ENCODE measurements at regions not wholly inside any gene's neighbourhood (a gene's known extent, or its start where the extent isn't known, plus 50 kb on each side); places are given as distances from the start of the nearest gene placed in this dataset.
"Not testable (repeated sequence)": the region's sequence is repeated elsewhere in the genome, so short reads cannot be mapped to it uniquely, and the experiment has no call there.

DNA sequence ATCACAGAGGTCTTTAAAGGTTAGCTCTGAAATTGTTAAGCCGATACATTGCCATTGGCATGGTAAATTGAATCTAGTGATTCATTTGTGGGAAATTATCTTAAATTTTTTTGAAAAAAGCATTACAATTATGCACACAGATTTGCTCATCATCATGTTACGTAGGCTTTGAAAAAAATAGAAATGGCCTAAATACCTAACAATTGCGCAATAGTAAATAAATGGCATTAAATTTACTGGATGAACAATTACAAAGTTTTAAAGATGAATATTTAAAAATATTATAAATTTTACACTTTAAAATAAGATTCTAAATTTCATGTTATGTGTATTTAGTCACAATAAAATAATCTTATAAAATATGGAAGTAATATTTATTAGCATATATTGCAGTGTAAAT, 171.3 kb downstream of the RPRM start:
- no peak for DNase-seq (ENCODE audit: low spot score)

DNA sequence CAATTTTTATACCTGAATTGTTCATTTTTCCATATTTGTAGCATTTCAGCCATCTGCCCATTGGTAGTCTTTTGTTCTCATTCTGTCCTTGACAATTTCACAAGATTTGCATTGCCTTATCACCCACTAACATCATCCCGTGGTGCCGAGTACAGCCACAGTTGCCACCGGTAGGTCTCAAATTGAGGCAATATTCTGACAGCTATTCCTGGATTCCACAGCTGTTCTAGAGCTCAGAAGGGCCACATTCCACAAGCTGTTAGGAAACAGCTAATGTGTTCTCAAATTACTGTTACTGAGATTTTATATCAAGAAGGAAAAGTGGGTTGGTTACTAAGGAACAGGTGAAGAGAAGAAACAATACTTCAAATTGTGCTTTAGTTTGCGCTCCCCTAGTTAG, 178.8 kb downstream of the RPRM start:
- no peak for DNase-seq (ENCODE audit: low spot score)

DNA sequence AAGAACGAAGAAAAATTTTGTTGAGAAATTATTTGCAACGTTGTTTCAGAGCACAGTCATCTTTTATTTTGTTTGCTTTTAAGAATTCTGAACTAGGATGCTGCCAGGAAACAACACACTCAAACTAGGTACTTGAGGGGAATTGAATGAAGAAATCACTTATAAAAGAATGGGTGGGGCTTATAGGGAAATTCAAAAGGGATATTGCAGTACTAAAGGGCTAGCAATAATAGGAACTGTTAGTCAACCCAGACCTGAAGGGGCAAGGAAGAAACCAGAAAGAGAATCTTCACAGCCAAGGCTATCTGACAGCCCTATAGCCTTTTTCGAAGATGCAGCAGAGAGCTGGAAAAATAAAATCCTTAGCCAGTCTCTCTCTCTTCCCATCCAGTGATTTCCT, 179.3 kb downstream of the RPRM start:
- DNase-seq (ENCODE audit: low spot score): no peak

DNA sequence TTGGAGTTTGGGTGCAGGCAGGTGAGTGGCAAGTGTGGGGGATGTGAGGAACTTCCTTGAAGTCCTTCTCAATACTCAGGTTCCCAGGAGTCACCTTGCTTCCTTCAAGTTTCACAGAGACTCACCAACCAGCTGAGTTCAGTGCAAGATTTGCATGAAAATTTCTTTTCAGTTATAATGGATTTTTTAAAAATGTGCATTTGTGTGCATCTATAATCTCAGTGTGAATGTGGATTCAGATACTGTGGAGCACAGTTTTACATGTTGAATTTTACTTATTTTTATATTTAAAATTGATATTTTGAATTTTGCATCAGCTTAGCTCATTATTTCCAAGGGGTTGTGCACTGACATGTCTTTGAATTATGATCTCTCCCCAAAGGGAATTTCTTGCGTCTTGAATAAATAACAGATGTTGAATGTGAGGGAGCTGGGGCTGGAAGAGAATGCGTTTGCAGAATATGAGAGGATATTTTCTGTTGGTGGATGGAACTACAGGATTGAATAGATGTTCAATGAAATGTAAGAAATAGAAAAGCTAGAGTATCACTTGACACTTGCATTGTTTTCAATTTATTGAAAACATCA, 184.3 kb downstream of the RPRM start:
- DNase-seq (ENCODE audit: low spot score): no peak

DNA sequence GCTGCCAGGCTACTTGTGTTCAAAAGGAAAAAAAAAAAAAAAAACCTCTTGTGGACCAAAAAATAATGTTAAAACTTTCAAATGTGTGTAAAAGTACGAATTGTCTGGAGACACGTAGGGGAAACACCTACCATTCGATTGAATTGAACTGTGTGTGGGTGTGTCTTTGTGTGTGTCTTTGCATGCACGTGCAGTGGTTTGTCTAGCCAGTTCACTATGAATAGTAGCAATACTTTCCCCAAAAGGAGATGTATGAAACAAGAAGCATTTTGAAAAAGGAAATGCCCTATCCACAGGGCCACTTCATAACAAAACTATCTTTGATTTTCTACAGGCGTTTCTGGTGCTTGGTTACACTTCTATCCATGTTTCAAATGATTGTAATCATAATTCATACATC, 186.8 kb downstream of the RPRM start:
- no peak for DNase-seq (ENCODE audit: low spot score)

DNA sequence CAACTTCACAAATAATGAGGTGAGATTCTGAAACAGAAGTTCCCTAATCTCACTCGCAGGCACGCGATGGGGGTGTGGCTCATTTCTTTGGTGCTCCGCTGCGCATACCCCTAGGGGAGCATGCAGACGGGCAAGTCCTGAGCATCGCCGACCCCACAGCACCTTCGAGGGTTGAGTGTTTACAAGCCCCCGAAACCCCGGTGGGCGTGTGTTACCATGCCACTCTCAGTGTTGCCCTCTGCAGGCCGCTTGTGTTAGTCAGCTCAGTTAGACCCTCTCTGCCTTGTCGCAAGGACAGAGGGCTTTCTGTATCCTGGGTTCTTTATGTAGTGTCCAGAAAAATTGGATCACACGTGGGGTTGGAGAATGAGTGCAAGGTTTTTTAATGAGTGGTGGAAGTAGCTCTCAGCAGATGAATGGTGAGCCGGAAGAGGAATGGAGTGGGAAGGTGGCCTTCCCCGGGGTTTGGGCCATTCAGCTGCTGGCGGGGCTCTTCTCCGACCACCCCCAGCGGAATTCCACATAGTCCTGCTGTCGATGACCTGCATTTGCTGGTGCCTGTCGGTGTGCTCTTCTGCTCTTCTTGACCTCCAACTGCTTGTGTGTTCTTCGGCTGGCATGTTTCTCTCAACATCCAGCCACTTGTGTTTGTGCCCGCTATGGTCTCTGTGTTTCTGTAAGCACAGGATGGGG, 191.3 kb downstream of the RPRM start:
- no peak for DNase-seq (ENCODE audit: low spot score)

DNA sequence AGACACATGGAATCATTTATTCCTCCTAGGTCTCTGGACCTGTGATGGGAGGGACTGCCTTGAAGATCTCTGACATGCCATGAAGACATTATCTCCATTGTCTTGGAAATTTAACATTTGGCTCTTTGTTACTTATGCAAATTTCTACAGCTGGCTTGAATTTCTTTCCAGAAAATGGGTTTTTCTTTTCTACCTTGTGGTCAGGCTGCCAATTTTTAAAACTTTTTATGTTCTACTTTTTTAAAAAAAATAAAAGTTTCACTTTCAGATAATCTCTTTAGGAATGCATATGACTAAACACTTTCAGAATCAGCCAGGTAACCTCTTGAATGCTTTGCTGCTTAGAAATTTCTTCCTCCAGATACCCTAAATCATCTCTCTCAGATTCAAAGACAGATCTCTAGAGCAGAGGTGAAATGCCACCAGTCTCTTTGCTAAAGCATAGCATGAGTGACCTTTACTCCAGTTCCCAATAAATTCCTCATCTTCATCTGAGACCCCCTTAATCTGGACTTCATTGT, 209.6 kb downstream of the RPRM start:
- no peak for DNase-seq (ENCODE audit: low spot score)

DNA sequence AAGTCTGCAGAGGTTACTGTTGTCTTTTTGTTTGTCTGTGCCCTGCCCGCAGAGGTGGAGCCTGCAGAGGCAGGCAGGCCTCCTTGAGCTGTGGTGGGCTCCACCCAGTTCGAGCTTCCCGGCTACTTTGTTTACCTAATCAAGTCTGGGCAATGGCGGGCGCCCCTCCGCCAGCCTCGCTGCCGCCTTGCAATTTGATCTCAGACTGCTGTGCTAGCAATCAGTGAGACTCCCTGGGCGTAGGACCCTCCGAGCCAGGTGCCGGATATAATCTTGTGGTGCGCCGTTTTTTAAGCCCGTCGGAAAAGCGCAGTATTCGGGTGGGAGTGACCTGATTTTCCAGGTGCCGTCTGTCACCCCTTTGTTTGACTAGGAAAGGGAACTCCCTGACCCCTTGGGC, 221.7 kb downstream of the RPRM start:
- not testable (repeated sequence) for DNase-seq (ENCODE audit: low spot score)

DNA sequence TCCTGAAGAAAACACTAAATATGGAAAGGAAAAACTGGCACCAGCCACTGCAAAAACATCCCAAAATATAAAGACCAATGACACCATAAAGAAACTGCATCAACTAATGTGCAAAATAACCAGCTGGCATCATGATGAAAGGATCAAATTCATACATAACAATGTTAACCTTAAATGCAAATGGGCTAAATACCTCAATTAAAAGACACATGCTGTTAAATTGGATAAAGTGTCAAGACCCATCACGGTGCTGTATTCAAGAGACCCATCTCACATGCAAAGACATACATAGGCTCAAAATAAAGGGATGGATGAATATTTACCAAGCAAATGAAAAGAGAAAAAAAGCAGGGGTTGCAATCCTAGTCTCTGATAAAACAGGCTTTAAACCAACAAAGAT, 231.9 kb downstream of the RPRM start:
- not testable (repeated sequence) for DNase-seq (ENCODE audit: low spot score)

DNA sequence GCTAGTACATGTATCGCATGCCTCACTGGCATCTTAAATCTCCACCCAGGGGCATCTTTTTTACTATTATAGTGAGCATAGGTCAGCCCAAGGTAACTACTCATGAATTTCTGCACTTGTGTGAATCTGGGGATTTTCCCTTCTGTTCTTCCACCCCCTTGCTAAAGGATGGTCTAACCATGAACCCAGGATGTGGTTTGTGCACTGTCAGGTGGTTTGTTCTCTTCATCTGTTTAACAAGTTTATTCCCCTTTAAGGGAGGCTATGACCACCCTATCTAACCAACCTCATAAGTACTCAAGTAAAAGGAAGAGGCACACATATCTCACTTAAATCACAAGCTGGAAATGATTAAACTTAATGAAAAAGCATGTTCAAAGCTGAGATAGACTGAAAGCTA, 243.0 kb downstream of the RPRM start:
- DNase-seq (ENCODE audit: low spot score): no peak

DNA sequence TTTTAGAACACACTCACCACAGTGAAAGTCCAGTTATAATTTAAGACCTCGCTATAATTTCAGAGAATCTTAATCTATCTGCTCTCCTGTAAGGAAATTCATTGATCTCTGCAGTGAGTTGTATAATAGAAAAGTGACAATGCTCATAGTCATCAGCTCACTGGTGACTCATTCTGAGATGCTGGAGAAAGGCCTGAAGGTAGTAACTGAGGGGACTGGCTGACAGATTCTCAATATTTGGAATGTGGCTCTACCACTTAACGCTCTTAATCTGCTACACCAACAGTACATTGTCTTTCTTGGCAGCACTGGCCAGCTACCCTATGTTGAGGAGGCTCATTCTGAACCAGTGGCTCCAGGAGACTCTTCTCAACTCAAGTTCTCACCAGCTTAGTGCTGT, 246.1 kb downstream of the RPRM start:
- DNase-seq (ENCODE audit: low spot score): no peak

DNA sequence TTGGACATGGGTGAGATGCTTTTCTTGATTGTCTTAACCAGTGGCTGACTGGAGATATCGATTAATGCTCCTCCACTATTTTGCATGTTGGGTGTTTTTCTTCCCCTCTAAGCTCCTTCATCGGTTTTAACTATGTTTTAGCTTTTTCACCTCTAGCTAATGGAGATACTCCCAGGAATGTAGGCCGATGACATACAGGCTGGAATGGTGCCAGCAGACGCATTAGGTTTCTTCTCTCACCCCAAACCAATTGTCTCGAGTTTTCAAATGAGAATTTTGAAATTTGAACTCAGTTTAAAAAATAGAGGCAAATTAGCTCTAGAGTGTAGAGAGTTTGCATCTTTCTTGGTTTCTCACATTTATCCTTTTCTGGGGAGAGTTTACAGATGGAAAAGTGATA, 247.6 kb downstream of the RPRM start:
- no peak for DNase-seq (ENCODE audit: low spot score)

DNA sequence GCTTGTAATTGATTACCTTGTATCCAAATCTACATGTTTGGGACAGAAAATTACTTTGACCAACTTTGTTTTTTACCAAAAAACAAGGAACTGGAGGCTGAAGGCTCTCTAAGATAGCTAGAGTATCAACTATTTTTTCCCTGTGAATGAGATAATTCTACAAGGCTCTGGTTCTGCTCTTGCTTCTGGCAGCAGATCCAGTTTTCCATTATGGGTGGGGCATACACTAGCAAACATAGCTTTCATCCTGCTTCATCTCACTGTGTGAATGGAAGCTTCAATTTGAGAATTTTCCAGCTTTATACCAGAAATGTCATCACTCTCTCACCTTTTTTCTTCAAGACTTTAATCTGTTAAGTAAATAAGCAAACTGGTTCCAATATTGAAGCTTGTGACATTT, 249.7 kb downstream of the RPRM start:
- DNase-seq (ENCODE audit: low spot score): no peak

DNA sequence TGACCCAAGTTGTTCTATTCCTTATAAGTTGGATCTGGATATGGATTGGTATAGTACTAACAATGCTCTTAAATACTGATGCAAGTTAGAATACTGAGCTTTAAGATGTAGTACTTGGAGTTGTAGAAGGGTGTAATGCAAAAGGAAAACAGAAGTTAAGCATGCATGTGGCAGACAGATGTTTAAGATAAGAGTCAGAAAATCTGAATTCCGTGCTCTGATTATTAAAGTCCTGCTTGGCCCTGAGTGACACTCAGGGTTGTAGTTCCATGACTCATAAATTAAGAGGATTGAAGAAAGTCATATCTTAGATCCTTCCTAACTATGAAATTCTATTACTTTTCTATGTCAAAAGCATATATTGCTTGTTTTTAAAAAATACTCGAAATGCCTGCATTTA, 250.6 kb downstream of the RPRM start:
- DNase-seq (ENCODE audit: low spot score): no peak

DNA sequence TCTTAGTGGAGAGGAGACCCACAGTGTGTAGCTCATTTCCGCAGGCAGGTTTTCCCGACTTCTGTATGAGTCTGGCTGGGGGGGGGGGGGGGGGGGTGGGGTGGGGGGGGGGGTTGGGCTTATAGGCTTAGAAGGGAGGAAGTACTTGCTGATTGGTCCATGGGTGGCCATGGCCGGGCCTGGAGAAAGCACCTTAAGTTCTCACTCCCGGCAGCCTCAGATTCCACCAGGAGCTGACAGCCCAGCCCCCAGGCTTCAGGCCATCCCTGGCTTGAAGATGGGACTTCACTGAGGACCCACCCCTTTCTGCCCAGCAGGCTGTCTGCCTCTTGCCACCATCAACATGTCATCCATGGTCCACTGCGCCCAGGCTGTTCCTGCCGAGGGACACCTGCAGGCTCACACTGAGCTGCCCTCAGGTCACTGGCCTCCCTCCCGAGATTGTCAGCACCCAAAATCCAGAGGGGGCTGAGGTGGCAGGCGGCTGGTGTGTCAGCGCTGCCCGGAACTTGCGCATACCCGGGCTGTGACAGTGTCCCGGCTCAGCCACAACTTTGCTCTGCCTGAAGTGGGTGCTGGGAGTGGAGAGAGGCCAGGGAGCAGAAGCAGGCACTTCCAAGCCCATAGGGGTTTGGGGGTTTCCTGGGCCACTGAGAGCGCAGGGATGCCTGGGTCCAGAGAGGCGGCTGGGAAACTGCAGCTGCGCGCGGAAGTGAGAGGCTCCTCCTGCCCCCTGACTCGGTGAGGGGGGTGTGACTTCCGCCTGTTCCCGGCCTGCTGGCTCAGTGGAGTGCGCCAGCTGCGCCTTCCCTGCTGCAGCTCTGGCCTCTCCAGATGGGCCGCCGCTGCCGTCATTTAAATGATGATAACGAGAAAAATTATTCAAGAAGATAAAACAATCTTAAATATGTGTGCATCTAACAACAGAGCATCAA, 256.1 kb downstream of the RPRM start:
- DNase-seq (ENCODE audit: low spot score): no peak

DNA sequence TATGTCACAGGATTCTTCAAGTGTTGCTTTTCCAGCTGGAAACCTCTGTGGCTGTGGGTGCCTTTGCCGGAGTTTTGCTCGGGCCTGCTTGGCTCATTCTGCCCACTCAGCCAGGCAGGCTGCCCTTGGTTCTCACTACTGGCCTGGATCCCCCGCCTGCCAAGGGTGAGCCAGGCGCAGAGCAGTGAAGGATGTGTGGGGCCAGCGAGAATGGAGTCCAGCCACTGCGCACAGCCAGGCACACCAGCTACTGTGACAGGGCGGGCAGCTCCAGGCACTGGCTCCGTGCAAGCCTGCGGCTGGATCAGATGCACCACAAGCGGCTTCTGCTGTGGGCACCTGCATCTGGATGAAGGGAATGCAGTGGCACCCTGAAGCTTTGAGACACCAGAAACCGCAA, 257.1 kb downstream of the RPRM start:
- DNase-seq (ENCODE audit: low spot score): no peak

DNA sequence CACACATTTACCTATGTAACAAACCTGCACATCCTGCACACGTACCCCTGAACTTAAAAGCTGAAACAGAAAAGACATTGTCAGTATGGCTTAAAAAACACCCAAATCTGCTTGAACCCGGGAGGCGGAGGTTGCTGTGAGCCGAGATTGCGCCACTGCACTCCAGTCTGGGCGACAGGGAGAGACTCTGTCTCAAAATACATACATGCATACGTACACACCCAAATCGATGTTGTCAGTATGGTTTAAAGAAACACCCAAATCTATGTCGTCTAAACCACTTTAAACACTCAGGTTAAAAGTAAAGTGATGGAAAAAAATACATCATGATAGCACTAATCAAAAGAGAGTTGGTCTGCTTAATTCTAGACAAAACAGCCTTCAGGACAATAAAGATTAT, 257.5 kb downstream of the RPRM start:
- DNase-seq (ENCODE audit: low spot score): no peak

DNA sequence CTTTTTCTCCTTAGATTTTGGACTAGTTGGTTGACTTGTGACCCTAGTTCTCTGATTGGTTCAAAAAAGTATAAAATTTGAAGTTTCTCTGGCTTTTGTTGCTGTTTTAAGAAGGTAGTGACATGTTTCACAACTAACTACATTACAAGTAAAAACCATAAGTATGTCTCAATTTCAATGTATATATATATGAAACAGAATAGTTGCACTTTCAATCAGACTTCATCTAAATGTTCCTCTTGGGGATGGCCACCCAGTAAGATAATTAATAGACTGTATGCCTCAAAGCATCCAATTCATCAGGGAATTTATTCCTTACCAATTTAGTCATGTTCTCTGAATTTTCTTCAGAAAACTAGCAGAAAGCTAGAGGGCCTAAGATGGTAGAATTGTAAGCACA, 259.7 kb downstream of the RPRM start:
- DNase-seq (ENCODE audit: low spot score): no peak

DNA sequence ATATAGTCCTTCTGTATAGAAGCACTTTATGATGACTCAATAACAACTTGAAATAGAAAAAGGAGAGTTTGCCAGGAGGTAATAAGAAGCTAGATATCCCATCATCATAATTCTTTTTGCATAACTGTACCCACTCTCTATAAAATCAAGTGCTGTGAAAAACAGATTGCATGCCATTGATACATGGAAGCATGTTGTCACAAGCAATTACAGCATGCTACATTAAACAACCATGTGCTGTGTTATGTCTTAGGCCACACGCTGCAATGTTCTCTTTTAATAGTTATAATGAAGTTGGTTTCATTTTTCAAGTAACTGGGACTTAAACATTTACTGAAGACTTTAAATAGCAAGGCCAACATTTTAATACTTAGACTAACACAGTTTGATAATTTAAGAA, 264.2 kb downstream of the RPRM start:
- DNase-seq (ENCODE audit: low spot score): no peak

DNA sequence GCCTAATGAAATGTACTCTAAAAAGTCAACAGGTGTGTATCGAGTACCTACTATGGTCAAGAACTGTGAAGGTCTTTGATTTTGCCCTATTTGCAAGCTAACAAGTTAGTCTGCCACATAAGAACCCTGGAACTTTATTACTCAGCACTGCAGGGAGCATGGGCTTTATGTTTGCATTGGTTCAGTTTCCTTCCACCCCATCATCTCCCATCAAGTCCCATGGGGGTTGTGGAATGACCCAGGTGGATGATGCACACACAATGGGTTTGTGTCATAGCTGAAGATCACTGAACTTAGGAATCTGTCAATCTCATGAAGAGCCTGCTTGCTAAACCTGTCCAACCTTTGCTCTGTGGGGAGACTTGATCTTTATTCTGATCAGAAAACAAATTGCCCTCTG, 265.5 kb downstream of the RPRM start:
- no peak for DNase-seq (ENCODE audit: low spot score)

DNA sequence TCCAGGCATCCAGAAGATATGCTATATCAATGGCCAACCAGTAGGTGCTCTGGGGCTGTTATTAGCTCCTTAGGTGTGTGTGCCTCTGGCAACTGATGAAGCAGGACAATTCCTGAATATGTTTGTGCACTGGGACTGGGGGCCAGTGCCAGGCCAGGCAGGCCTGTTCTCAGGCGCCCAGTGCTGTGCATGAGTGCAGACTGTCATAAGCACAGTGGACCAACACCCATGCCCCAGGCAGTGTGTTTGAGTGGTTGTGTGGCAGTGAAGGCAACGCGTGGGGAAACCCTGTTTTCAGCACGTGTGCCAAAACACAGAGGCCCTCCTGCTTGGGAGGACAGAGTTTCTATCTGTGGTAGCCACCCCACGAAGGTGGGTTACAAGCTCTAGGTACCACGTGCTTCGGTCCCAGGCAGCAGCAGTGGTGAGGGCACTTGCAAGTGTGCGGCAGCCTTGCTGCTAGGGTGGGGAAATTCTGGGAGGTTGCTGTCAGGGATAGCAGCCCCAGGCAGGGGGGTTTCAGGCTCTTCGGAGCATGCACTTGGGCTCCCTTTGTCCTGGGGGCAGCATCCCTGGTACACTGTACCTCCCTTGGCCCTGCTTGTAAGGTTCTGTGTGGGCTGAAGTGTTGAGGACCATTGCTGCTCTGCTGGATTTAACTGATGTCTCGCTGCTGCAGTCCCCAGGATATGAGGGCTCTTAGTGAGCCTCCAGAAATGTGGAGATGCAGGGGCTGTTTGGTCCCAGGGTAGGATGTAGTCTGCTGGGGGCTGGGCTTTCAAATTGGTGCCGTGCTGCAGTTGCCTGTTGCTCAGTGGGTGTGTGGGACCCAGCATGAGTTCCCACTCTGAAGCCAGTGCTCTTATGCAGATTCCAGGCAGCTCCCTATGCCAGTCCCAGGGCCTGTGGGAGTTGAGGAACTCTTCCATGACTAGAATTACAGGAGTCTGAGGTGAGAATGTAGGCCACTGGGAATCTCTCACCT, 280.9 kb downstream of the RPRM start:
- no peak for DNase-seq (ENCODE audit: low spot score)
